SU-DHL-6 (cell line): ENCODE measurements at regions not wholly inside any gene's neighbourhood (a gene's known extent, or its start where the extent isn't known, plus 50 kb on each side); places are given as distances from the start of the nearest gene placed in this dataset.
"Not testable (repeated sequence)": the region's sequence is repeated elsewhere in the genome, so short reads cannot be mapped to it uniquely, and the experiment has no call there.

Source experiments
- H2AFZ ChIP-seq: fragments of 200-600 bp; sonication (generic); 2 replicates; pipeline ENCODE4 v1.6.1; 2014; ENCODE audit warnings: low read depth, mild to moderate bottlenecking, moderate library complexity, mixed read lengths, antibody characterized with exemption, low read length; ENCODE audit not compliant: severe bottlenecking
- H3F3A ChIP-seq: fragments of 200-600 bp; shearing (Covaris generic); 2 replicates; pipeline ENCODE4 v1.6.0; 2016; ENCODE audit warnings: antibody characterized with exemption, mild to moderate bottlenecking; ENCODE audit not compliant: insufficient read depth
- H3K27ac ChIP-seq: fragments of 200-600 bp; sonication (generic); 2 replicates; pipeline ENCODE4 v1.5.1; 2016; ENCODE audit warnings: low read depth, mild to moderate bottlenecking, low read length, moderate library complexity, mixed read lengths
- H3K27me3 ChIP-seq: fragments of 200-600 bp; sonication (generic), shearing (Covaris generic); 2 replicates; pipeline ENCODE4 v1.6.0; 2014; ENCODE audit warnings: mild to moderate bottlenecking, low read length
- H3K36me3 ChIP-seq: fragments of 200-600 bp; sonication (generic); 2 replicates; pipeline ENCODE4 v1.6.1; 2014; ENCODE audit warnings: mild to moderate bottlenecking, low read length, mixed read lengths
- H3K4me2 ChIP-seq: fragments of 300-600, 200-600 bp; shearing (Covaris generic), sonication (generic); 2 replicates; pipeline ENCODE4 v1.6.0; 2014; ENCODE audit warnings: low read length, low read depth, mild to moderate bottlenecking; ENCODE audit not compliant: poor library complexity, severe bottlenecking
- H3K4me3 ChIP-seq: fragments of 200-600 bp; sonication (generic); 2 replicates; pipeline ENCODE4 v1.5.1; 2014; ENCODE audit warnings: antibody characterized with exemption, low read length, mild to moderate bottlenecking, mixed read lengths; ENCODE audit not compliant: insufficient read depth, poor library complexity, severe bottlenecking
- H3K79me2 ChIP-seq: fragments of 200-600 bp; sonication (generic); 2 replicates; pipeline ENCODE4 v1.6.1; 2014; ENCODE audit warnings: mild to moderate bottlenecking, low read length, moderate library complexity; ENCODE audit not compliant: insufficient read depth
- H3K9ac ChIP-seq: fragments of 200-600 bp; sonication (generic); 2 replicates; pipeline ENCODE4 v1.7.0; 2014; ENCODE audit warnings: mild to moderate bottlenecking, low read length
- H3K9me2 ChIP-seq: fragments of 200-600 bp; sonication (generic); replicated peaks from 2 replicates; pipeline ENCODE4 v1.6.1; 2014; ENCODE audit warnings: low read length; ENCODE audit not compliant: insufficient read depth
- H3K9me3 ChIP-seq: fragments of 200-600 bp; sonication (generic); 2 replicates; pipeline ENCODE4 v1.6.1; 2014; ENCODE audit warnings: low read length, mixed read lengths; ENCODE audit not compliant: insufficient read depth
- H4K20me1 ChIP-seq: fragments of 200-600 bp; sonication (generic); 2 replicates; pipeline ENCODE4 v1.6.1; 2014; ENCODE audit warnings: low read depth, mild to moderate bottlenecking, antibody characterized with exemption, low read length, moderate library complexity, mixed read lengths
- EZH2phosphoT487 ChIP-seq: fragments of 200-600 bp; sonication (generic), shearing (Covaris generic); conservative IDR thresholded peaks from 2 replicates; pipeline ENCODE4 v1.6.1; 2018; ENCODE audit warnings: mild to moderate bottlenecking, antibody characterized with exemption, low read length, moderate library complexity, mixed read lengths
- TF ChIP-seq, protein P1 (sequence below): fragments of 200-600 bp; sonication (generic); IDR thresholded peaks from one replicate; pipeline ENCODE4 v1.5.1; 2017; ENCODE audit warnings: antibody characterized with exemption, mild to moderate bottlenecking, low read length, moderate library complexity; ENCODE audit not compliant: insufficient read depth, poor library complexity, severe bottlenecking

DNA sequence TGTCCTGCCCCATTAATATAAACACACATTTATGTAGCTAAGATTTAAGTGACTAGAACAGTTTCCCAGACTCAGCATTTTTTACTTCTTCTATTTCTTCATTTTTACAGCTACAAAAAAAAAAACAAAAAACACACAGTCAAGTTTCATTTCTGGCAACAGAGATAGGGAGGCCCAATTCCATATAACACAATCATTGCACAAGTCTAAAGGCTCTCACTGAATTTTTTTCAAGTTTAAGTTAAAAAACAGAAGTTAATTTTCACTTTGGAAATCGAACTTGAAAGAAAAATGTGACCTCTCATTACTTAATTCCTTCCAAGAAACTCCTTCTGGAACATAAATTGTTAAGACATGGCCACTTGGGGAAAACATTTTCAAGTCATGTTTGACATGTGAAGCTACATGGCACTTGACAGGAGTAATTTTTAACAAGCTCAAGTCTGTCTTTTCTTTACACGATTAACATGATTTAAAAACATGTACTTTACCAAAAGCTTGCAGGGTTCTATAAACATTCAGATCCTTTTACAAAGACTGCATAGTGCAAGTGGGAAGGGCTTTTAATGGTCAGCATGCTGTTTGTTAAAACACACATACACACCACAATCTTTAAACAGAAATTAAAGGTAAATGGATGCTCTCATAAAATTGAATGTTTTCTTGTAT lies 100.1 kb upstream of the CCDC28A start:
- H3K27ac ChIP-seq = no peak overlapping the region
- H3K4me2 ChIP-seq = no peak overlapping the region
- H3K9ac ChIP-seq = no peak overlapping the region
- no peaks in the 10 kb centered on the region for H3K79me2 ChIP-seq
- H3K27me3 ChIP-seq = no peaks in the 10 kb centered on the region
- H3F3A ChIP-seq = no peaks in the 10 kb centered on the region
- H3K4me3 ChIP-seq = no peak overlapping the region
- H3K9me3 ChIP-seq = no peaks in the 10 kb centered on the region
- TF ChIP-seq, protein P1, sequence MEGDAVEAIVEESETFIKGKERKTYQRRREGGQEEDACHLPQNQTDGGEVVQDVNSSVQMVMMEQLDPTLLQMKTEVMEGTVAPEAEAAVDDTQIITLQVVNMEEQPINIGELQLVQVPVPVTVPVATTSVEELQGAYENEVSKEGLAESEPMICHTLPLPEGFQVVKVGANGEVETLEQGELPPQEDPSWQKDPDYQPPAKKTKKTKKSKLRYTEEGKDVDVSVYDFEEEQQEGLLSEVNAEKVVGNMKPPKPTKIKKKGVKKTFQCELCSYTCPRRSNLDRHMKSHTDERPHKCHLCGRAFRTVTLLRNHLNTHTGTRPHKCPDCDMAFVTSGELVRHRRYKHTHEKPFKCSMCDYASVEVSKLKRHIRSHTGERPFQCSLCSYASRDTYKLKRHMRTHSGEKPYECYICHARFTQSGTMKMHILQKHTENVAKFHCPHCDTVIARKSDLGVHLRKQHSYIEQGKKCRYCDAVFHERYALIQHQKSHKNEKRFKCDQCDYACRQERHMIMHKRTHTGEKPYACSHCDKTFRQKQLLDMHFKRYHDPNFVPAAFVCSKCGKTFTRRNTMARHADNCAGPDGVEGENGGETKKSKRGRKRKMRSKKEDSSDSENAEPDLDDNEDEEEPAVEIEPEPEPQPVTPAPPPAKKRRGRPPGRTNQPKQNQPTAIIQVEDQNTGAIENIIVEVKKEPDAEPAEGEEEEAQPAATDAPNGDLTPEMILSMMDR = no peak
- no peak for TF ChIP-seq EZH2phosphoT487
- no peaks in the 10 kb centered on the region for H3K36me3 ChIP-seq
- H3K9me2 ChIP-seq = no peaks in the 10 kb centered on the region
- H4K20me1 ChIP-seq = no peaks in the 10 kb centered on the region
- no peak overlapping the region for H2AFZ ChIP-seq

GRCh38 chr6:138674444-138674843 lies 99.1 kb upstream of the CCDC28A start:
- H3K27me3 ChIP-seq, H3K27ac ChIP-seq, H3K9me3 ChIP-seq, H4K20me1 ChIP-seq, H3K79me2 ChIP-seq, H3F3A ChIP-seq, H3K36me3 ChIP-seq, H3K4me3 ChIP-seq, H3K9ac ChIP-seq, H2AFZ ChIP-seq, H3K4me2 ChIP-seq, H3K9me2 ChIP-seq: not testable (repeated sequence)

GRCh38 chr6:138677538-138677937 lies 96.0 kb upstream of the CCDC28A start:
- TF ChIP-seq, protein P1 = no peak
- TF ChIP-seq EZH2phosphoT487 = no peak
- no peaks in the 10 kb centered on the region for H3K36me3 ChIP-seq
- H3K4me3 ChIP-seq = no peak overlapping the region
- no peaks in the 10 kb centered on the region for H3K9me2 ChIP-seq
- H4K20me1 ChIP-seq = no peaks in the 10 kb centered on the region
- H3K27me3 ChIP-seq = no peaks in the 10 kb centered on the region
- H3K9me3 ChIP-seq = no peaks in the 10 kb centered on the region
- H3F3A ChIP-seq = no peaks in the 10 kb centered on the region
- no peak overlapping the region for H3K27ac ChIP-seq
- H2AFZ ChIP-seq = no peak overlapping the region
- H3K9ac ChIP-seq = no peak overlapping the region
- H3K79me2 ChIP-seq = no peaks in the 10 kb centered on the region
- H3K4me2 ChIP-seq = no peak overlapping the region

- H3K4me3 ChIP-seq = no peak overlapping the region
These were observed 95.4 kb upstream of the CCDC28A start for GRCh38 chr6:138678168-138678567.

More at GRCh38 chr6:138678168-138678567, 95.4 kb upstream of the CCDC28A start:
- no peaks in the 10 kb centered on the region for H3F3A ChIP-seq
- no peaks in the 10 kb centered on the region for H3K9me2 ChIP-seq
- TF ChIP-seq, protein P1 = no peak
- TF ChIP-seq EZH2phosphoT487 = no peak
- H3K79me2 ChIP-seq = no peaks in the 10 kb centered on the region
- no peaks in the 10 kb centered on the region for H3K36me3 ChIP-seq
- H3K4me2 ChIP-seq = no peak overlapping the region
- no peaks in the 10 kb centered on the region for H3K9me3 ChIP-seq
- no peak overlapping the region for H3K9ac ChIP-seq
- H3K27ac ChIP-seq = no peak overlapping the region
- no peak overlapping the region for H2AFZ ChIP-seq
- no peaks in the 10 kb centered on the region for H4K20me1 ChIP-seq
- no peaks in the 10 kb centered on the region for H3K27me3 ChIP-seq
